ENCODE measurements at regions not wholly inside any gene's neighbourhood (a gene's known extent, or its start where the extent isn't known, plus 50 kb on each side); places are given as distances from the start of the nearest gene placed in this dataset.

DNA sequence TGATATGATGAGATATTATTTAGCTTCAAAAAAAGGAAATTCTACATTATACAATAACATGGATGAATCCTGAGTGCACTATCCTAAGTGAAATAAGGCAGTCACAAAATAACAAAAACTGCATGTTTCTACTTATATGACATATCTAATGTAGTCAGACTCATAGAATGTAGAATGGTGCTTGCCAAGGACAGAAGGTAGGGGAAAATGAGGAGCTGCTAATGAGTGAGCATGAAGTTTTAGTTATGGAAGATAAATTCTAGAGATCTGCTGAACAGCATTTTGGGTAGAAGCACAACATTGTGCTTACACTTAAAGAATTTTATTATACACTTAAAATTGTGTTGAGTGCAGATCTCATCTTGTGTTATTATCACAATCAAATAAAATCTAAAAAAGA is 812.4 kb downstream of the KCTD16 start:
- Histone ChIP-seq H3K27me3 (ENCODE audit: control insufficient read depth, insufficient read depth, low read length) (no peaks in the 10 kb centered on the region), H4K20me1 (ENCODE audit: insufficient read depth, low read length) (no peaks in the 10 kb centered on the region), H3K36me3 (ENCODE audit: control insufficient read depth, insufficient read depth, low read length) (no peaks in the 10 kb centered on the region), H2BK15ac (ENCODE audit: low read depth, low read length) (no peak overlapping the region), H3K56ac (ENCODE audit: extremely low read depth, insufficient read depth, low read length) (no peak overlapping the region), H3K14ac (replicated peaks; ENCODE audit: low read depth, low read length) (no peak overlapping the region), H3K23ac (ENCODE audit: low read depth, low read length) (no peak overlapping the region), H3K4ac (ENCODE audit: low read depth, low read length) (no peak overlapping the region), H2BK20ac (ENCODE audit: low read depth, low read length) (no peak overlapping the region), H2AFZ (replicated peaks; ENCODE audit: low read length, poor library complexity) (no peak overlapping the region), H2AK9ac (replicated peaks; ENCODE audit: low read depth, low read length, poor library complexity) (no peak overlapping the region), H2BK5ac (ENCODE audit: low read depth, low read length, poor library complexity, severe bottlenecking) (no peak overlapping the region), H3K4me1 (ENCODE audit: control insufficient read depth, insufficient read depth, low read length) (no peaks in the 10 kb centered on the region), H3K18ac (ENCODE audit: low read depth, low read length) (no peak overlapping the region), H3K9me1 (ENCODE audit: insufficient read depth, low read length) (no peaks in the 10 kb centered on the region), H3K79me1 (ENCODE audit: low read depth in 1 of 2, low read length in 2 of 2) (no peaks in the 10 kb centered on the region), H4K5ac (ENCODE audit: low read depth, low read length) (no peak overlapping the region), H3K27ac (ENCODE audit: insufficient read depth, low read length) (no peak overlapping the region), H3K9me3 (ENCODE audit: control insufficient read depth, insufficient read depth, low read length) (no peaks in the 10 kb centered on the region), H2BK120ac (ENCODE audit: low read depth, low read length) (no peak overlapping the region), H3K4me3 (ENCODE audit: insufficient read depth, low read depth, low read length) (no peak overlapping the region), H4K8ac (ENCODE audit: low read depth in 2 of 2, low read length in 2 of 2) (no peak overlapping the region), H4K91ac (ENCODE audit: insufficient read depth, low read depth, low read length) (no peak overlapping the region), H3K9ac (ENCODE audit: low read depth, low read length) (no peak overlapping the region), H2AK5ac (ENCODE audit: low read depth, low read length) (no peak overlapping the region), H3K4me2 (ENCODE audit: low read depth, low read length) (no peak overlapping the region)
- in situ Hi-C loops (cut with MboI; ENCODE audit: low sequenced_read_pairs) (no loop called here), intact Hi-C loops (cut with micrococcal nuclease) (no loop called here), dilution Hi-C loops (cut with HindIII; ENCODE audit: low sequenced_read_pairs, unreplicated experiment) (no loop called here)
- POLR2A ChIA-PET (ENCODE audit: unreplicated experiment): no interaction called here
- TF ChIP-seq, protein P1, sequence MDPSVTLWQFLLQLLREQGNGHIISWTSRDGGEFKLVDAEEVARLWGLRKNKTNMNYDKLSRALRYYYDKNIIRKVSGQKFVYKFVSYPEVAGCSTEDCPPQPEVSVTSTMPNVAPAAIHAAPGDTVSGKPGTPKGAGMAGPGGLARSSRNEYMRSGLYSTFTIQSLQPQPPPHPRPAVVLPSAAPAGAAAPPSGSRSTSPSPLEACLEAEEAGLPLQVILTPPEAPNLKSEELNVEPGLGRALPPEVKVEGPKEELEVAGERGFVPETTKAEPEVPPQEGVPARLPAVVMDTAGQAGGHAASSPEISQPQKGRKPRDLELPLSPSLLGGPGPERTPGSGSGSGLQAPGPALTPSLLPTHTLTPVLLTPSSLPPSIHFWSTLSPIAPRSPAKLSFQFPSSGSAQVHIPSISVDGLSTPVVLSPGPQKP (IDR thresholded peaks at IDR 0.05; ENCODE audit: borderline replicate concordance, low read depth, low read length): no peak
- no peak for TF ChIP-seq POLR2A (IDR thresholded peaks at IDR 0.05; ENCODE audit: low read depth, low read length)
- TF ChIP-seq FOS (IDR thresholded peaks at IDR 0.05; ENCODE audit: low read depth, low read length): no peak
- TF ChIP-seq RAD21 (IDR thresholded peaks at IDR 0.05; ENCODE audit: low read length): no peak
- TF ChIP-seq BHLHE40 (IDR thresholded peaks at IDR 0.05; ENCODE audit: low read depth, low read length): no peak
- no peak for TF ChIP-seq RCOR1 (IDR thresholded peaks at IDR 0.05; ENCODE audit: insufficient replicate concordance, low read length)
- no peak for TF ChIP-seq RFX5 (IDR thresholded peaks at IDR 0.05; ENCODE audit: low read depth, low read length)
- no peak for TF ChIP-seq NFE2L2 (IDR thresholded peaks at IDR 0.05; ENCODE audit: low read depth, low read length)
- TF ChIP-seq CHD1 (IDR thresholded peaks at IDR 0.05; ENCODE audit: low read depth, low read length): no peak
- no peak for TF ChIP-seq MAFK (IDR thresholded peaks at IDR 0.05; ENCODE audit: low read depth, low read length)
- TF ChIP-seq CEBPB (IDR thresholded peaks at IDR 0.05; ENCODE audit: low read depth, low read length): no peak
- TF ChIP-seq SMC3 (IDR thresholded peaks at IDR 0.05; ENCODE audit: low read depth, low read length): no peak
- no peak for TF ChIP-seq MAZ (IDR thresholded peaks at IDR 0.05; ENCODE audit: borderline replicate concordance, low read depth, low read length)
- TF ChIP-seq, protein P2, sequence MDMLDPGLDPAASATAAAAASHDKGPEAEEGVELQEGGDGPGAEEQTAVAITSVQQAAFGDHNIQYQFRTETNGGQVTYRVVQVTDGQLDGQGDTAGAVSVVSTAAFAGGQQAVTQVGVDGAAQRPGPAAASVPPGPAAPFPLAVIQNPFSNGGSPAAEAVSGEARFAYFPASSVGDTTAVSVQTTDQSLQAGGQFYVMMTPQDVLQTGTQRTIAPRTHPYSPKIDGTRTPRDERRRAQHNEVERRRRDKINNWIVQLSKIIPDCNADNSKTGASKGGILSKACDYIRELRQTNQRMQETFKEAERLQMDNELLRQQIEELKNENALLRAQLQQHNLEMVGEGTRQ (IDR thresholded peaks at IDR 0.05; ENCODE audit: low read depth, low read length): no peak
- TF ChIP-seq MXI1 (IDR thresholded peaks at IDR 0.05; ENCODE audit: borderline replicate concordance, low read depth, low read length): no peak
- TF ChIP-seq, protein P3, sequence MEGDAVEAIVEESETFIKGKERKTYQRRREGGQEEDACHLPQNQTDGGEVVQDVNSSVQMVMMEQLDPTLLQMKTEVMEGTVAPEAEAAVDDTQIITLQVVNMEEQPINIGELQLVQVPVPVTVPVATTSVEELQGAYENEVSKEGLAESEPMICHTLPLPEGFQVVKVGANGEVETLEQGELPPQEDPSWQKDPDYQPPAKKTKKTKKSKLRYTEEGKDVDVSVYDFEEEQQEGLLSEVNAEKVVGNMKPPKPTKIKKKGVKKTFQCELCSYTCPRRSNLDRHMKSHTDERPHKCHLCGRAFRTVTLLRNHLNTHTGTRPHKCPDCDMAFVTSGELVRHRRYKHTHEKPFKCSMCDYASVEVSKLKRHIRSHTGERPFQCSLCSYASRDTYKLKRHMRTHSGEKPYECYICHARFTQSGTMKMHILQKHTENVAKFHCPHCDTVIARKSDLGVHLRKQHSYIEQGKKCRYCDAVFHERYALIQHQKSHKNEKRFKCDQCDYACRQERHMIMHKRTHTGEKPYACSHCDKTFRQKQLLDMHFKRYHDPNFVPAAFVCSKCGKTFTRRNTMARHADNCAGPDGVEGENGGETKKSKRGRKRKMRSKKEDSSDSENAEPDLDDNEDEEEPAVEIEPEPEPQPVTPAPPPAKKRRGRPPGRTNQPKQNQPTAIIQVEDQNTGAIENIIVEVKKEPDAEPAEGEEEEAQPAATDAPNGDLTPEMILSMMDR (conservative IDR thresholded peaks at IDR 0.05; ENCODE audit: low read depth, low read length): no peak
- no TSS peak for BruUV-seq (replicated peaks)
- DNase-seq (no peak), ATAC-seq (ENCODE audit: low read depth) (no peak)
- CTCF ChIA-PET: no interaction called here

All from IMR-90 (cell line).